Hematopoietic multipotent progenitor cell treated with erythropoietin and hydrocortisone succinate and interleukin-3 and kit ligand, for 6 days (in vitro differentiated cells): ENCODE measurements at regions not wholly inside any gene's neighbourhood (a gene's known extent, or its start where the extent isn't known, plus 50 kb on each side); places are given as distances from the start of the nearest gene placed in this dataset.

Experiments used
- DNase-seq: peaks from one replicate; pipeline ENCODE4 v3.0.0-alpha.2; 2015

GRCh38 chr20:40536808-40537207, 152.2 kb downstream of the MAFB start:
- no peak for DNase-seq

DNA sequence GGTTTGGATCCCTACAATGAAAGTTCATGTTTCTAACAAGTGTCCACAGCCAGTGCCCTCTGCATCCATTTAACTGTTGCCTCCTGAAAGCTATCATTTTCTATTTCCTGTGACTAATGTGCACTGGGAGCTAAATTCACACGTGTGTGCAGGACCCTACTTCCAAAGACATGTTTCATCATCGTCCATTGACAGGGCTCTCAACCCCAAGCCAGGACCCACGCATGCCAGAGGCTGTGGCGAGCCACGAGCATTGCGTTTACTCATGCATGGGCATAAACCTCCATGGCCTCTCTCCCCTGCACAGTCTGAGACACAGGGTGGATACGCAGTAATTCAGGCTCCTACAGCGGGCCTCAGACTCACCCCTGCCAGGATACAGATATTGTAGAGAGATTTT, 153.2 kb downstream of the MAFB start:
- no peak for DNase-seq

DNA sequence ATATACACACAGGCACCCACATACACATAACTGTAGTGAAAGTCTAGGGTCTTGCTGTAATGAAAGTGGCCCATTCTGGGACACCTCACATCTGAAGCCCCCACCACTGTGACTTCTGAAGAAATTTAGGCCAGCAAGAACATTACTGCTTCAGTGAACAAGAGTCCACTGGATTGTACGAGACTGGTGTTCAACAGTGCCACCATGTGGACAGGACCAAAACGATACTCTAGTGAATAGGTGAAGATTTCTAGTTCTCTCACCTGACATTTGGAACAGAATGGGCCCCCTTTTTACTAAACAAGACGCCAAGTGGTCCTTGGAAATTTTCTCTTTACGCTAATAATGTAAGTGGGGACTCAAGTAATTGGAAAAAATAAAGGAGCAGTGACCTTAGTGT, 156.9 kb downstream of the MAFB start:
- DNase-seq, result peak; percentile 27

- DNase-seq, result no peak
These were observed 163.7 kb downstream of the MAFB start for GRCh38 chr20:40525351-40525750.

- no peak for DNase-seq
These were observed 165.0 kb downstream of the MAFB start for GRCh38 chr20:40524071-40524470.

GRCh38 chr20:40522405-40522804, 166.6 kb downstream of the MAFB start:
- DNase-seq, result no peak

- DNase-seq, result no peak
These were observed 167.1 kb downstream of the MAFB start for GRCh38 chr20:40521962-40522361.

- DNase-seq, result no peak
These were observed 169.1 kb downstream of the MAFB start for GRCh38 chr20:40519918-40520317.

DNA sequence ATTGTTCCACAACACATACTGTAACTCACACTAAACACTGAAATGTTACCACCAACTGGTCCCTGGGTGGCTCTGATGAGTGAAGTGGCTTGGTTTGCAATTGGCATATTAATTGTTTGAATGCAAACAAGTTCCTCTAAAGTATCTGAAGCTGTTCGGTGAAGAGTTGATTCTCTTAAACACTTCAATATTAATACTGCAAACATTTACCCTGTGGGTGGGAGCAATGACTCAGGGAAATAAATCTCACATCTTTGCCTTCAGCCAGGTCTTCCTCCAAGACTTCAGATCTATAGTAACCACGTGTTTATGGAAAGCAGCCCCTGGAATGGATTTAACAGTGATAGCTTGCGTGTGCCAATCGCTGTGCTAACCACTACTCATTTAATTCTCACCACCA, 176.0 kb downstream of the MAFB start:
- no peak for DNase-seq

DNA sequence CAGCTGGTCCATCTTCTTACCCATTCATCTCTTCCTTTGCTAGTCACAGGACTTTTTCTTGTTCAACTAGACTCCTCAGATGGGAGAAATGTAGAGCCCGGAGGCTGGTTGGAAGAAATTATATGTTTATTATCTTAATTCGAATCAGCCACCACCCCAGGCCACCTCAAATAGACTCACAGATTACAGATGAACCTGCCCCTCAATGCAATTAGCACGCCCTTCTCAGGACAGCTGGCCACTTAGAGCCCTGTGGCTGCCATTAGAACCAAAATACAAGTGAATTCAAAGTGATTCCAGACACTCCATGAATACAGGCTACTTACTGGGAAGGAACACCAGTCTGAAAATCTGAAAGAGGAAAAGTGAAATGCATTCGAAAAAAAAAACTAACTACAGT, 176.4 kb downstream of the MAFB start:
- DNase-seq, result no peak

DNA sequence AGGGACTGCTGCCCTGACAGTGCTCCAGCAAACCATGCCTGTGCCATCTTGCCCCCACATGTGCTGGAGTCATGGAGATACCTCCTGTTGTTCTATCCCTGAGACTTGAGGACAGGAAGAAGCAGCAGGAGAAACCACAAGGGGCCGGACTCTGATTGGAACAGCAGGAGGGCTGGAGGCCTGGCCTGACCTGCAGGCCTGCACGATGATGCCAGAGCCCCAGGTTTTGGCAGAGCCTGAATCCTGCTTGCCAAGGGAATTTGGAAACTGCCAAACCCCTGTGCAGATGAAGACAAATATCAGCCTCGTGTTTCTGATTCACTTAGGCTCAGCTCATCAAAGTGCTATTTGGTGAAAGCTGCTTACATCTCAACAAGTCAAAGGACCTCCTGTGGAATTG, 177.6 kb downstream of the MAFB start:
- DNase-seq, result no peak

DNA sequence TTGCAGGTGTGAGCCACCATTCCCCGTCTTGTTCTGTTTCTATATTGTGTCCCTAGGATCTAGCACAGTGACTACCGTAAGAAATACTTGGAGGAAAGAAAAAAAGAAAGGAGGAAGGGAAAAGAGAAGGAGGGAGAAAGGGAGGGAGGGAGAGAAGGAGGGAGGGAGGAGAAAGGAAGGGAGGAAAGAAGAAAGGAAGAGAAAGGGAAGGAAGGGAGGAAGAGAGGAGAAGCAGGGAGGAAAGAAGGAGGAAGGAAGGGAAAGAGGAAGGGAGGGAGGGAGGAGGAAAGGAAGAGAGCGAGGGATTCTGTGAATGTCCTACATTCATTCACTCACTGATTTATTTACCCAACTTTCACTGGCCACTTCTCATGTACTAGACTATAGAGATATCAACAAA, 178.4 kb downstream of the MAFB start:
- DNase-seq, result no peak

- no peak for DNase-seq
These were observed 180.2 kb downstream of the MAFB start for GRCh38 chr20:40508821-40509220.

- peak; percentile 77 for DNase-seq
These were observed 182.5 kb downstream of the MAFB start for GRCh38 chr20:40506537-40506939.

DNA sequence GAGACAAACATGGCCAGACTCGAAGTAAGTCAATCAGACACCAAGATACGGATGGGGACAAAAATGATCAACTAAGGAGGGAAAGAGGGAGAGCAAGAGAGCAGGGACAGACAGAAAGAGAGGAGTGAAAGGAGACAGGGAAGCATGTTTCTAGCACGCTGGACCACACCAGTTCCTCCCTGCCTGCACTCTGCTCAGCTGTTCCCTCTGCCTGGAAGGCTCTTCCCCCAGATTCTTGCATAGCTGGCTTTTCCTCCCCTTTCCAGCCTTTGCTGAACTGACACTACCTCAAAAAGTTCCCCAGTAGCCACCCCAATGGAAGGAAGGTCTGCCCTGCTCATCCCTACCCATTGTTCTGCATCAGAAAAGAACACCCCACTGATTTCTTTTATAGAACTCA, 185.9 kb downstream of the MAFB start:
- no peak for DNase-seq

- no peak for DNase-seq
These were observed 186.5 kb downstream of the MAFB start for GRCh38 chr20:40502576-40502975.

- DNase-seq, result no peak
These were observed 189.6 kb downstream of the MAFB start for GRCh38 chr20:40499391-40499790.

DNA sequence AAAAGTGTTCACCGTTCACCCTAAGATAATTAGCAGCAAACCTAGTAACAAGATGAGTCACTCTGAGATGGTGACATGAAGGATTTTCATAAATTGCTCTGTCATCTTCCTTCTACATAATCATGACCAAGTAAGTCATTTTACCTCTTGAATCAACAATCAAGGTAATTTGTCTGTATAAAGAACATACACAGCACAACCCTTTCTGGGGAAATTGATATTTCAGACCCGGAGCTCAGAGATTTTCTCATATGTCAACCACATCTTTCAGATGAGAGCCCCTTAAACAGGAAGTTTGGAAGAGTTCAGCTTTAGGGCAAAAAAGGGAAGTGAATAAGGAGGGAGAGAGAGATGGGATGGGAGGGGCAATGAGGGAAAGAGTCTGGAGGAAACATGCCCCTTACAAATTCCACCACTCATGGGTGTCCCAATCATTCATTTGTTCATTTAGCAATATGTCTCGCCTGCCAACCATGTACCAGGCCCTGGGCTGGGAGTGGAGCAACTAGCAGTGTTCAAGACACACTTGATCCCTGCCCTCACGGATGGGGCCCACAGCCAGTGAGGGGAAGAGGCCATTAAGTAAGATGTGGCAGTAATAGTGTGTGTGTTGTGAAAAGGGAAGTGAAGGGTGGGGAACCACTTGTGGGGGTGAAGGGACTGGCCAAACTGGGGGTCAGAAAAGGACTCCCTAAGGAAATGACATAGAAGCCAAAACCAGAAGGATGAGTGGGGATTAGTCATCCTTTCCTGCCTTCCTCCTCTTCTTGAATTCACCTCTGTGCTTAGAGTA, 190.9 kb downstream of the MAFB start:
- DNase-seq, result peak; percentile 42

GRCh38 chr20:40495956-40496355, 193.1 kb downstream of the MAFB start:
- no peak for DNase-seq

GRCh38 chr20:40494248-40494647, 194.8 kb downstream of the MAFB start:
- DNase-seq, result no peak

DNA sequence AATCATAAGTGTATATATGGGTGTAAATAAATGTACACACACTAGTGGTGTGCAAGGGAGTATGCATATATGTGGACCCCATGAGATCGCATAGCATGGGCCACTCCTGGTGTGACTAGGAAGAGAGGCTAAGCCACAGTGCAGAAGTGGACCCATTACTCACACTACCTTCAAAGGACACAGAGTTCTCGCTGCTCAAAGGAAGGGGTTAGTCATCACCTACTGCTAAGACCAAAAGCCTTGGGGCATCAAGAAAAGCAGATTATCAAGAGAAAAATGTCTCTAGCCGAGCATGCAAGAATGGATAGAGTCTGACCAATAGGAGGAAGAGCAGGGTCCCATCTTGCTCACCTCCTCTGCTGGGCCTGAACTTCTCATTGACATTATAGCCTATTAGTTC, 195.5 kb downstream of the MAFB start:
- DNase-seq, result no peak

DNA sequence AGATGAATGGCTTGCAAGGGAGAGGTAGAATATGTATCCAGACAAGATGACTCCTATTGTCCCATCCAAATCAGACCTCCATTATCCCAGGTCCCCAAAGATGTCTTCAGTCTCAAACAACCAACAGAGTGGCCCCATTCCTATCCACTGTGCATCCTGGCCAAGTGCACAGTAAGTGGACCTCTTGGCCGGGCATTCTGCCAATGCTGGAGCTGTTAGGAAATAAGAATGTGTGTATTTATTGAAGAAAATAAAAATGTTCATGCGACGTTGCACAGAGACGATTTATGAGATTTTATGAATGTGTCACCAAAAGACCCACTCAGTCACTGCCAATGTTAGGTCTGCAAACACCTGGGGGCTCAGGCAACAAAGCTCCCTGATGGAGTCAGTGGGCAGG, 196.0 kb downstream of the MAFB start:
- DNase-seq, result no peak

DNA sequence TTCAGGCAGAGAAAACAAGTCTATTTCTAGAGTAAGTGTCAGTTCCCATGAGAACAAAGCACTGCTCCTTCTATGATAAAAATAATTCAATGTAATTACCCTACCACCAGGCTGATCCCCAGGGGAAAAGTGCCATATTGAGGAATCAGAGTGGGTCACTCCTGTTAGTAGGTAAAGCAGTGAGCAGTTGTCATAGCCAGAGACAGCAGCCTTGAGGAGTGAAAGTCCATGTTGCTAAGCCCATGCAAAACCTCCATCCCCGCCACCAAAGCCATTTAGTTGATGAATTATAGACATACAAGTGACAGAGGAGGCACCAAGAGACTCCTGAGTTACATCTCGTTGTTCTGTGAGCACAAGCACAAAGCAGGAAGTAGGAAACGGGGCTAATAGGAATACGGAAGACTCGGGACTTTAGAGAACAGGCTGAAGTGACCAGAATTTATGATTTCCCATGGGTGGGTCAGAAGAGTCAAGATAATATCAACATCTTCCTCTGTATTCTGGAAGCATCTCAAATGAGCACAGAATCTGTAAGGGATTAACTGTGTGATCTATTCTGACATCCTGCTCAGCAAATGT, 197.9 kb downstream of the MAFB start:
- DNase-seq, result no peak

- no peak for DNase-seq
These were observed 199.2 kb downstream of the MAFB start for GRCh38 chr20:40489886-40490285.

DNA sequence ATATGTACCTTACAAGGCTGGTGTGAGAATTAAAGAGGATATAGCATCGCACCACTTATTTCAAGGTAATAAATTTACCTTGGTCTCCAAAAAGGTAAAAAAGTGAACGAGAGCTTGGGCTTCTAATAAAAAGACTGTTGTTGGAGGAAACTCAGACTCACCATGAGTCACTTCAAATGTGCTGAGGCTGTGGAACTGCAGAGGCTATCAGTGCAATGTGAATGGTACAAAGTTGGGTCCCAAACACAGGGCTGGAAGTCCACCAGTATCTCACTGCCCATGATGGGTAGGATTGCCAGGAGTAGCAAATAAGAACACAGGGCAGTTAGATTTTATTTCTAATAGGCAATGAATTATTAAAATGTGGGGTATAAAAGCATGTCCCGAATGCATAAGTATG, 200.6 kb downstream of the MAFB start:
- no peak for DNase-seq
